ENCODE measurements at regions not wholly inside any gene's neighbourhood (a gene's known extent, or its start where the extent isn't known, plus 50 kb on each side); places are given as distances from the start of the nearest gene placed in this dataset.

GRCh38 chr3:14285548-14285925 lies 106.9 kb downstream of the LSM3 start:
- Histone ChIP-seq H3K4me1 (ENCODE audit: control insufficient read depth, extremely low read depth, insufficient read depth, low read length) (no peaks in the 10 kb centered on the region), H3K79me2 (ENCODE audit: control insufficient read depth, insufficient read depth, low read length) (no peaks in the 10 kb centered on the region), H2AFZ (ENCODE audit: low read depth, low read length) (no peak overlapping the region), H4K20me1 (replicated peaks; ENCODE audit: control insufficient read depth, extremely low read depth, insufficient read depth, low read length) (no peaks in the 10 kb centered on the region), H3K36me3 (ENCODE audit: control insufficient read depth in 2 of 2, extremely low read depth in 1 of 2, insufficient read depth in 2 of 2, low read length in 2 of 2) (no peaks in the 10 kb centered on the region), H3K27me3 (ENCODE audit: control insufficient read depth in 2 of 2, insufficient read depth in 2 of 2, low read length in 2 of 2) (peaks cover 2% of the 10 kb centered on the region in 2 experiments), H3K9me3 (replicated peaks; ENCODE audit: control insufficient read depth, insufficient read depth, low read length) (no peaks in the 10 kb centered on the region), H3K9ac (replicated peaks; ENCODE audit: extremely low read depth, insufficient read depth, low read length) (no peak overlapping the region), H3K27ac (ENCODE audit: insufficient read depth, low read depth, low read length) (no peak overlapping the region), H3K4me3 (replicated peaks in 1 of 3; ENCODE audit: insufficient read depth in 1 of 3, low read depth in 1 of 3, low read length in 3 of 3) (no peak overlapping the region), H3K4me2 (ENCODE audit: insufficient read depth, low read length) (no peak overlapping the region), H3K9me1 (replicated peaks; ENCODE audit: control insufficient read depth, extremely low read depth, insufficient read depth, low read length) (no peaks in the 10 kb centered on the region)
- TF ChIP-seq POLR2AphosphoS5 (IDR thresholded peaks at IDR 0.05; ENCODE audit: insufficient read depth, low read depth, low read length) (no peak), EZH2 (IDR thresholded peaks at IDR 0.05; ENCODE audit: borderline replicate concordance, low read depth, low read length, severe bottlenecking) (no peak), JUN (IDR thresholded peaks at IDR 0.05; ENCODE audit: borderline replicate concordance, insufficient read depth, insufficient read length, low read depth) (no peak), FOS (IDR thresholded peaks at IDR 0.05; ENCODE audit: borderline replicate concordance, insufficient read depth, low read length) (no peak), GATA2 (IDR thresholded peaks at IDR 0.05; ENCODE audit: insufficient read depth, insufficient read length, low read depth, low read length) (no peak), POLR2A (IDR thresholded peaks at IDR 0.05; ENCODE audit: low read depth, low read length) (no peak), MYC (IDR thresholded peaks at IDR 0.05; ENCODE audit: low read depth, low read length) (no peak)
- TF ChIP-seq, protein P1, sequence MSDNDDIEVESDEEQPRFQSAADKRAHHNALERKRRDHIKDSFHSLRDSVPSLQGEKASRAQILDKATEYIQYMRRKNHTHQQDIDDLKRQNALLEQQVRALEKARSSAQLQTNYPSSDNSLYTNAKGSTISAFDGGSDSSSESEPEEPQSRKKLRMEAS (IDR thresholded peaks at IDR 0.05; ENCODE audit: insufficient read depth, insufficient read length), result no peak
- TF ChIP-seq, protein P2, sequence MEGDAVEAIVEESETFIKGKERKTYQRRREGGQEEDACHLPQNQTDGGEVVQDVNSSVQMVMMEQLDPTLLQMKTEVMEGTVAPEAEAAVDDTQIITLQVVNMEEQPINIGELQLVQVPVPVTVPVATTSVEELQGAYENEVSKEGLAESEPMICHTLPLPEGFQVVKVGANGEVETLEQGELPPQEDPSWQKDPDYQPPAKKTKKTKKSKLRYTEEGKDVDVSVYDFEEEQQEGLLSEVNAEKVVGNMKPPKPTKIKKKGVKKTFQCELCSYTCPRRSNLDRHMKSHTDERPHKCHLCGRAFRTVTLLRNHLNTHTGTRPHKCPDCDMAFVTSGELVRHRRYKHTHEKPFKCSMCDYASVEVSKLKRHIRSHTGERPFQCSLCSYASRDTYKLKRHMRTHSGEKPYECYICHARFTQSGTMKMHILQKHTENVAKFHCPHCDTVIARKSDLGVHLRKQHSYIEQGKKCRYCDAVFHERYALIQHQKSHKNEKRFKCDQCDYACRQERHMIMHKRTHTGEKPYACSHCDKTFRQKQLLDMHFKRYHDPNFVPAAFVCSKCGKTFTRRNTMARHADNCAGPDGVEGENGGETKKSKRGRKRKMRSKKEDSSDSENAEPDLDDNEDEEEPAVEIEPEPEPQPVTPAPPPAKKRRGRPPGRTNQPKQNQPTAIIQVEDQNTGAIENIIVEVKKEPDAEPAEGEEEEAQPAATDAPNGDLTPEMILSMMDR (IDR thresholded peaks at IDR 0.05; ENCODE audit: extremely low read depth in 1 of 2, insufficient read depth in 1 of 2, low read depth in 1 of 2, low read length in 2 of 2), result no peak
- dilution Hi-C loops (cut with MboI; ENCODE audit: extremely low pct_ligation_motif_present, low sequenced_read_pairs), result no loop called here
- intact Hi-C loops (cut with micrococcal nuclease), result no loop called here
- CTCF ChIA-PET, result interaction anchor here (0.7 kb wide), 1 partner anchor 10 kb away, joined by 3 read pairs; no protein-coding TSS in a partner anchor
- no TSS peak for BruUV-seq (replicated peaks)
- POLR2A ChIA-PET, result no interaction called here
- DNase-seq (ENCODE audit: low read depth, low spot score) (no peak), FAIRE-seq (no peak)
